PFSK-1 (cell line): ENCODE measurements at regions not wholly inside any gene's neighbourhood (a gene's known extent, or its start where the extent isn't known, plus 50 kb on each side); places are given as distances from the start of the nearest gene placed in this dataset.

ENCODE experiments used
- FOXP2 ChIP-seq: optimal IDR thresholded peaks from 2 replicates; pipeline ENCODE3; 2011; ENCODE audit warnings: borderline replicate concordance, control low read depth, inconsistent platforms; ENCODE audit not compliant: insufficient read depth; ENCODE audit errors: extremely low read length, extremely low read depth
- POLR2AphosphoS5 ChIP-seq: IDR thresholded peaks from 2 replicates; pipeline ENCODE4 v1.6.1; 2012; ENCODE audit warnings: low read depth, mild to moderate bottlenecking, control low read depth, low read length, moderate library complexity
- SIN3A ChIP-seq: IDR thresholded peaks from 2 replicates; pipeline ENCODE4 v1.6.1; 2012; ENCODE audit warnings: mild to moderate bottlenecking, low read length, moderate library complexity, borderline replicate concordance; ENCODE audit not compliant: insufficient read depth
- TAF1 ChIP-seq: IDR thresholded peaks from 2 replicates; pipeline ENCODE4 v1.6.1; 2012; ENCODE audit warnings: low read length, control low read depth, borderline replicate concordance; ENCODE audit not compliant: insufficient read depth
- TF ChIP-seq, protein P1 (sequence below), 2 experiments: IDR thresholded peaks; 2 replicates each; pipeline versions ENCODE4 v1.6.1 to v1.8.0; 2011 to 2012; ENCODE audit warnings: low read depth in 2 of 2, low read length in 2 of 2, control low read depth in 1 of 2, inconsistent platforms in 1 of 2, mild to moderate bottlenecking in 1 of 2, moderate library complexity in 1 of 2; ENCODE audit not compliant: insufficient read depth in 1 of 2

GRCh38 chr14:58778202-58778601 is 140.4 kb downstream of the DACT1 start:
- TF ChIP-seq POLR2AphosphoS5 (no peak), TAF1 (no peak), FOXP2 (no peak)
- TF ChIP-seq, protein P1, sequence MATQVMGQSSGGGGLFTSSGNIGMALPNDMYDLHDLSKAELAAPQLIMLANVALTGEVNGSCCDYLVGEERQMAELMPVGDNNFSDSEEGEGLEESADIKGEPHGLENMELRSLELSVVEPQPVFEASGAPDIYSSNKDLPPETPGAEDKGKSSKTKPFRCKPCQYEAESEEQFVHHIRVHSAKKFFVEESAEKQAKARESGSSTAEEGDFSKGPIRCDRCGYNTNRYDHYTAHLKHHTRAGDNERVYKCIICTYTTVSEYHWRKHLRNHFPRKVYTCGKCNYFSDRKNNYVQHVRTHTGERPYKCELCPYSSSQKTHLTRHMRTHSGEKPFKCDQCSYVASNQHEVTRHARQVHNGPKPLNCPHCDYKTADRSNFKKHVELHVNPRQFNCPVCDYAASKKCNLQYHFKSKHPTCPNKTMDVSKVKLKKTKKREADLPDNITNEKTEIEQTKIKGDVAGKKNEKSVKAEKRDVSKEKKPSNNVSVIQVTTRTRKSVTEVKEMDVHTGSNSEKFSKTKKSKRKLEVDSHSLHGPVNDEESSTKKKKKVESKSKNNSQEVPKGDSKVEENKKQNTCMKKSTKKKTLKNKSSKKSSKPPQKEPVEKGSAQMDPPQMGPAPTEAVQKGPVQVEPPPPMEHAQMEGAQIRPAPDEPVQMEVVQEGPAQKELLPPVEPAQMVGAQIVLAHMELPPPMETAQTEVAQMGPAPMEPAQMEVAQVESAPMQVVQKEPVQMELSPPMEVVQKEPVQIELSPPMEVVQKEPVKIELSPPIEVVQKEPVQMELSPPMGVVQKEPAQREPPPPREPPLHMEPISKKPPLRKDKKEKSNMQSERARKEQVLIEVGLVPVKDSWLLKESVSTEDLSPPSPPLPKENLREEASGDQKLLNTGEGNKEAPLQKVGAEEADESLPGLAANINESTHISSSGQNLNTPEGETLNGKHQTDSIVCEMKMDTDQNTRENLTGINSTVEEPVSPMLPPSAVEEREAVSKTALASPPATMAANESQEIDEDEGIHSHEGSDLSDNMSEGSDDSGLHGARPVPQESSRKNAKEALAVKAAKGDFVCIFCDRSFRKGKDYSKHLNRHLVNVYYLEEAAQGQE (IDR thresholded peaks at IDR 0.05; ENCODE audit: insufficient read depth in 1 of 2, low read depth in 2 of 2, low read length in 2 of 2) = no peak

DNA sequence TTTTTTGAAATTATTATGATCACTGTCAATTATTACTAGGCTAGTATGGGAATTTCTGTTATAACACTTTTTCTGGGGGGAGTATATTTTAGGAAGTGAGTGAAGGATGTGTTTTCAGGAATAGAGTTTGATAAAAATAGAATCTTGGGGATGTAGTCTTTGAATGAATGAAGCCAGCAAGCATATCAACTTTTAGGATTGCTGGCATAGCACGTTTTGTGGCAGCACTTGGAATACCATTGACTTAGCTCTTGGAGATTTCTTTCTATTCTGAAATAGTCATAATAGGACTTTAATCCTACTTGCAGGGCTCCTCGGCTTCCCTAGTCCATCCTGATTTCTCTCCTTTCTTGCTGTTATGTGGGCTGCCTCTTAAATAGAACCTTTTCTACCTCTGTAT is 141.6 kb downstream of the DACT1 start:
- TF ChIP-seq POLR2AphosphoS5 (no peak), TAF1 (no peak), FOXP2 (no peak), SIN3A (no peak)
- TF ChIP-seq, protein P1 (IDR thresholded peaks at IDR 0.05; ENCODE audit: insufficient read depth in 1 of 2, low read depth in 2 of 2, low read length in 2 of 2) = no peak

DNA sequence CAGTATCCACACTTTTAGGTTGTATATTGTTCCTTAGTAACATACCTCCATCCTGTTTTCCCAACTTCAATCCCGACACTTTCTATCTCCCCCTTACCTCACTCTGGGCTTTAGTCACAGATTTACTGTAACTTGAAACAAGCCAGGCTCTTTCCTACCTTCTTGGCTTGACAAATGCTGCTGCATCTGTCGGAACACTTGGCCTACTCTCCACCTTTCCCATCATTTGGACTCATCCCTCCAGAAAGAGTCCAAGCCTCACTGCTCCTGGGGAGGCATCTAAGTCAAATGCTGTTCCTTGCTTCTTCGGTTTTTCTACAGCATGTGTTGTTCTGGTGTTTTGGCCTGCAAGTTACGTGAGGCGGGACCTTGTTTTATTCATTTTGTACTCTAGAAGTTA is 142.4 kb downstream of the DACT1 start:
- TF ChIP-seq TAF1 (no peak), POLR2AphosphoS5 (no peak), FOXP2 (no peak), SIN3A (no peak)
- TF ChIP-seq, protein P1 (IDR thresholded peaks at IDR 0.05; ENCODE audit: insufficient read depth in 1 of 2, low read depth in 2 of 2, low read length in 2 of 2) = no peak

- TF ChIP-seq SIN3A = no peak
- TF ChIP-seq, protein P1 (IDR thresholded peaks at IDR 0.05; ENCODE audit: insufficient read depth in 1 of 2, low read depth in 2 of 2, low read length in 2 of 2) = no peak
- no peak for TF ChIP-seq POLR2AphosphoS5
- TF ChIP-seq TAF1 = no peak
- no peak for TF ChIP-seq FOXP2
Measured at GRCh38 chr14:58780605-58781004, 142.8 kb downstream of the DACT1 start.

- TF ChIP-seq, protein P1 (IDR thresholded peaks at IDR 0.05; ENCODE audit: insufficient read depth in 1 of 2, low read depth in 2 of 2, low read length in 2 of 2) = no peak
- TF ChIP-seq FOXP2 (no peak), TAF1 (no peak), SIN3A (no peak), POLR2AphosphoS5 (no peak)
Measured at GRCh38 chr14:58782011-58782410, 144.2 kb downstream of the DACT1 start.
